K562 (cell line): ENCODE measurements at regions not wholly inside any gene's neighbourhood (a gene's known extent, or its start where the extent isn't known, plus 50 kb on each side); places are given as distances from the start of the nearest gene placed in this dataset.
A peak's percentile ranks its signal among the peaks of the same experiment; 100 is the strongest.

Experiments
- ARID1B ChIP-seq: fragments of 450-650 bp; IDR thresholded peaks from 2 replicates; pipeline ENCODE4 v1.6.1; 2016; ENCODE audit warnings: antibody characterized with exemption, mild to moderate bottlenecking, inconsistent platforms
- BACH1 ChIP-seq: fragments of 200-800 bp; sonication (Bioruptor generic); IDR thresholded peaks from 2 replicates; pipeline ENCODE4 v1.6.1; 2016; ENCODE audit warnings: missing genetic modification characterization, missing compliant biosample characterization
- CAMTA2 ChIP-seq: fragments of 250-450 bp; sonication (Bioruptor Pico); conservative IDR thresholded peaks from 2 replicates; pipeline ENCODE4 v1.5.1; 2022
- CHD1 ChIP-seq: fragments of 200-600 bp; sonication (generic); IDR thresholded peaks from one replicate; pipeline ENCODE4 v1.6.1; 2012; ENCODE audit warnings: mild to moderate bottlenecking, moderate library complexity, low read length, inconsistent platforms
- DPF2 ChIP-seq: fragments of 450-650 bp; IDR thresholded peaks from 2 replicates; pipeline ENCODE4 v1.6.1; 2016
- GTF2E2 ChIP-seq: fragments of 200-800 bp; sonication (Bioruptor generic); IDR thresholded peaks from 2 replicates; pipeline ENCODE4 v1.6.1; 2016; ENCODE audit warnings: missing genetic modification characterization, missing compliant biosample characterization
- KAT2B ChIP-seq: IDR thresholded peaks from one replicate; pipeline ENCODE4 v1.6.1; 2012; ENCODE audit warnings: low read depth, mild to moderate bottlenecking, control low read depth, inconsistent platforms, low read length, moderate library complexity
- MEF2A ChIP-seq: IDR thresholded peaks from 2 replicates; pipeline ENCODE4 v1.6.1; 2011; ENCODE audit warnings: low read depth, mild to moderate bottlenecking, low read length, moderate library complexity; ENCODE audit not compliant: control insufficient read depth
- MTF1 ChIP-seq: fragments of 250-450 bp; sonication (Bioruptor Pico); IDR thresholded peaks from 2 replicates; pipeline ENCODE4 v1.9.0; 2021; ENCODE audit warnings: moderate library complexity, mild to moderate bottlenecking, inconsistent platforms, borderline replicate concordance
- PRMT5 ChIP-seq: sonication (generic); formaldehyde crosslinking; IDR thresholded peaks from 2 replicates; pipeline ENCODE4 v1.5.0; 2020; ENCODE audit warnings: missing genetic modification reagents
- RBM34 ChIP-seq: fragments of 200-400 bp; formaldehyde crosslinking; IDR thresholded peaks from 2 replicates; pipeline ENCODE4 v1.6.1; 2018; ENCODE audit warnings: low read length, borderline replicate concordance; ENCODE audit not compliant: insufficient read depth
- SMAD2 ChIP-seq: fragments of 150-350 bp; IDR thresholded peaks from 2 replicates; pipeline ENCODE4 v1.6.1; 2014; ENCODE audit warnings: low read depth, mild to moderate bottlenecking, low read length
- SPI1 ChIP-seq: IDR thresholded peaks from 2 replicates; pipeline ENCODE4 v1.6.1; 2011; ENCODE audit warnings: low read depth, low read length, control low read depth, borderline replicate concordance
- SRSF3 ChIP-seq: fragments of 200-400 bp; formaldehyde crosslinking; IDR thresholded peaks from 2 replicates; pipeline ENCODE4 v1.6.1; 2016; ENCODE audit warnings: mild to moderate bottlenecking, low read length, moderate library complexity; ENCODE audit not compliant: insufficient read depth
- SUPT5H ChIP-seq: fragments of 450-650 bp; IDR thresholded peaks from 2 replicates; pipeline ENCODE4 v1.6.1; 2016
- TAF15 ChIP-seq: fragments of 200-400 bp; formaldehyde crosslinking; IDR thresholded peaks from 2 replicates; pipeline ENCODE4 v1.6.1; 2017; ENCODE audit warnings: mild to moderate bottlenecking, low read depth, low read length, moderate library complexity
- TAF9B ChIP-seq: fragments of 450-650 bp; IDR thresholded peaks from 2 replicates; pipeline ENCODE4 v1.6.1; 2018; ENCODE audit warnings: mild to moderate bottlenecking; ENCODE audit not compliant: partially characterized antibody
- TCF3 ChIP-seq: sonication (generic); formaldehyde crosslinking; IDR thresholded peaks from 2 replicates; pipeline ENCODE4 v1.4.0; 2020; ENCODE audit warnings: mild to moderate bottlenecking, missing genetic modification reagents
- TCFL5 ChIP-seq: fragments of 250-450 bp; sonication (Bioruptor Pico); conservative IDR thresholded peaks from 2 replicates; pipeline ENCODE4 v1.6.1; 2021; ENCODE audit warnings: mild to moderate bottlenecking, moderate library complexity, matching md5 sums
- TSC22D4 ChIP-seq: fragments of 450-650 bp; IDR thresholded peaks from 2 replicates; pipeline ENCODE4 v1.6.1; 2016; ENCODE audit warnings: missing genetic modification characterization, missing biosample characterization, control low read depth
- ZFP30 ChIP-seq: fragments of 250-450 bp; sonication (Bioruptor Pico); IDR thresholded peaks from 2 replicates; pipeline ENCODE4 v1.8.0; 2022; ENCODE audit warnings: moderate library complexity, mild to moderate bottlenecking, inconsistent platforms, borderline replicate concordance
- ZNF146 ChIP-seq: IDR thresholded peaks from one replicate; pipeline ENCODE4 v1.6.1; 2018; ENCODE audit warnings: missing compliant biosample characterization; ENCODE audit not compliant: unreplicated experiment
- ZNF583 ChIP-seq: fragments of 250-450 bp; sonication (Bioruptor Pico); IDR thresholded peaks from 2 replicates; pipeline ENCODE4 v1.4.0; 2020
- ZNF696 ChIP-seq: fragments of 250-450 bp; sonication (Bioruptor Pico); conservative IDR thresholded peaks from 2 replicates; pipeline ENCODE4 v1.4.0; 2020; ENCODE audit warnings: mild to moderate bottlenecking, moderate library complexity
- TF ChIP-seq, protein P1 (sequence below): fragments of 450-650 bp; IDR thresholded peaks from 2 replicates; pipeline ENCODE4 v1.6.1; 2017; ENCODE audit warnings: mild to moderate bottlenecking, moderate library complexity
- TF ChIP-seq, protein P2 (sequence below), 2 experiments: fragments of 450-650 bp in 1 of 2; sonication (generic) in 1 of 2; formaldehyde crosslinking in 1 of 2; IDR thresholded peaks in 1 of 2; conservative IDR thresholded peaks in 1 of 2; 2 replicates each; pipeline versions ENCODE4 v1.6.1 to v1.8.1; 2016 to 2023; ENCODE audit warnings: mild to moderate bottlenecking in 2 of 2, moderate library complexity in 2 of 2, inconsistent platforms in 1 of 2, missing genetic modification reagents in 1 of 2
- TF ChIP-seq, protein P3 (sequence below): fragments of 450-650 bp; IDR thresholded peaks from one replicate; pipeline ENCODE4 v1.6.1; 2018; ENCODE audit warnings: mild to moderate bottlenecking, moderate library complexity; ENCODE audit not compliant: partially characterized antibody
- TF ChIP-seq, protein P4 (sequence below): fragments of 450-650 bp; IDR thresholded peaks from 2 replicates; pipeline ENCODE4 v1.6.1; 2016; ENCODE audit warnings: low read depth, mild to moderate bottlenecking, moderate library complexity

DNA sequence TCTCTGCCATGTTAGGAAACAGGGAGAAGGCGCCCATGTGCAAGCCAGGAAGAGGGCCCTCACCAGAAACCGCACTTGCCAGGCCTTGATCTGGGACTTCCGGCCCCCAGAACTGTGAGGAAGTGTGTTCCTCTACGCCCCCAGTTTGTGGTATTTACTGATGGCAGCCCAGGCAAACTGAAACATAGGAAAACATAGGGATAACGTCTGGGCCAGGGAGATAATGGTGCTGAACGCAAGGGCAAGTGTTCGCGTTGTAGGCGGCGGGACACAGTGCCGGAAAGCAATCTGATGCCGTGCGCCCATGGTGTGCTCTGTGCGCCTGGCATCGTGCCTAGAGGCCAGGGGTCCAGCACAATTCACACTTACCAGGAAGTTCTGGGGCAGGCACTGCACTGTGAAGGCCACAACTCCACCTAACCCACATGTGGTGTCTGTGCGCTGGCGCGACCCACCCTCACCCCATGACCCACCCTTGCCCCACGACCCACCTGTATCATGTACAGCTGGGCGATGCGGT is 53.6 kb downstream of the ARL6IP4 start (continued):
- TF ChIP-seq ZFP30 (CRISPR knock-in tag) = no peak
- TF ChIP-seq SPI1 = peak; percentile 86
- TF ChIP-seq, protein P1, sequence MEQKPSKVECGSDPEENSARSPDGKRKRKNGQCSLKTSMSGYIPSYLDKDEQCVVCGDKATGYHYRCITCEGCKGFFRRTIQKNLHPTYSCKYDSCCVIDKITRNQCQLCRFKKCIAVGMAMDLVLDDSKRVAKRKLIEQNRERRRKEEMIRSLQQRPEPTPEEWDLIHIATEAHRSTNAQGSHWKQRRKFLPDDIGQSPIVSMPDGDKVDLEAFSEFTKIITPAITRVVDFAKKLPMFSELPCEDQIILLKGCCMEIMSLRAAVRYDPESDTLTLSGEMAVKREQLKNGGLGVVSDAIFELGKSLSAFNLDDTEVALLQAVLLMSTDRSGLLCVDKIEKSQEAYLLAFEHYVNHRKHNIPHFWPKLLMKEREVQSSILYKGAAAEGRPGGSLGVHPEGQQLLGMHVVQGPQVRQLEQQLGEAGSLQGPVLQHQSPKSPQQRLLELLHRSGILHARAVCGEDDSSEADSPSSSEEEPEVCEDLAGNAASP = no peak
- no peak for TF ChIP-seq SMAD2
- no peak for TF ChIP-seq PRMT5
- 0 out of 2 replicates have a peak, but pooled peaks have one; percentile 55 for TF ChIP-seq DPF2
- no peak for TF ChIP-seq TAF9B
- no peak for TF ChIP-seq GTF2E2 (tag)
- no peak for TF ChIP-seq MTF1 (CRISPR knock-in tag)
- no peak for TF ChIP-seq ZNF696
- TF ChIP-seq ZNF583 (CRISPR knock-in tag) = no peak; the same call in 1 of the 2 replicates
- TF ChIP-seq ARID1B = peak; percentile 84
- TF ChIP-seq TCF3 (CRISPR knock-in tag) = peak; percentile 75
- TF ChIP-seq TSC22D4 (tag) = no peak
- no peak for TF ChIP-seq RBM34
- TF ChIP-seq ZNF146 (CRISPR knock-in tag) = peak; percentile 10
- TF ChIP-seq, protein P2, sequence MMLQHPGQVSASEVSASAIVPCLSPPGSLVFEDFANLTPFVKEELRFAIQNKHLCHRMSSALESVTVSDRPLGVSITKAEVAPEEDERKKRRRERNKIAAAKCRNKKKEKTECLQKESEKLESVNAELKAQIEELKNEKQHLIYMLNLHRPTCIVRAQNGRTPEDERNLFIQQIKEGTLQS (IDR thresholded peaks at IDR 0.05) = no peak
- TF ChIP-seq, protein P2 (CRISPR knock-in tag; conservative IDR thresholded peaks at IDR 0.05) = no peak
- TF ChIP-seq SUPT5H = no peak
- TF ChIP-seq BACH1 = no peak
- TF ChIP-seq CAMTA2 (CRISPR knock-in tag) = no peak
- no peak for TF ChIP-seq CHD1
- TF ChIP-seq TAF15 = no peak
- TF ChIP-seq TCFL5 = no peak
- TF ChIP-seq SRSF3 = no peak
- TF ChIP-seq, protein P3, sequence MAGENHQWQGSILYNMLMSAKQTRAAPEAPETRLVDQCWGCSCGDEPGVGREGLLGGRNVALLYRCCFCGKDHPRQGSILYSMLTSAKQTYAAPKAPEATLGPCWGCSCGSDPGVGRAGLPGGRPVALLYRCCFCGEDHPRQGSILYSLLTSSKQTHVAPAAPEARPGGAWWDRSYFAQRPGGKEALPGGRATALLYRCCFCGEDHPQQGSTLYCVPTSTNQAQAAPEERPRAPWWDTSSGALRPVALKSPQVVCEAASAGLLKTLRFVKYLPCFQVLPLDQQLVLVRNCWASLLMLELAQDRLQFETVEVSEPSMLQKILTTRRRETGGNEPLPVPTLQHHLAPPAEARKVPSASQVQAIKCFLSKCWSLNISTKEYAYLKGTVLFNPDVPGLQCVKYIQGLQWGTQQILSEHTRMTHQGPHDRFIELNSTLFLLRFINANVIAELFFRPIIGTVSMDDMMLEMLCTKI = no peak
- TF ChIP-seq, protein P4, sequence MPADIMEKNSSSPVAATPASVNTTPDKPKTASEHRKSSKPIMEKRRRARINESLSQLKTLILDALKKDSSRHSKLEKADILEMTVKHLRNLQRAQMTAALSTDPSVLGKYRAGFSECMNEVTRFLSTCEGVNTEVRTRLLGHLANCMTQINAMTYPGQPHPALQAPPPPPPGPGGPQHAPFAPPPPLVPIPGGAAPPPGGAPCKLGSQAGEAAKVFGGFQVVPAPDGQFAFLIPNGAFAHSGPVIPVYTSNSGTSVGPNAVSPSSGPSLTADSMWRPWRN = no peak
- TF ChIP-seq MEF2A = no peak
- TF ChIP-seq KAT2B = no peak
